ENCODE measurements at regions not wholly inside any gene's neighbourhood (a gene's known extent, or its start where the extent isn't known, plus 50 kb on each side); places are given as distances from the start of the nearest gene placed in this dataset.

- intact Hi-C loops (cut with DNase I; ENCODE audit: low total_unique reads) (no loop called here), in situ Hi-C loops (cut with MboI; ENCODE audit: low sequenced_read_pairs in 4 of 4) (no loop called here)
- DNase-seq (no peak), ATAC-seq (no peak)
- Histone ChIP-seq H3K36me3 (no peaks in the 10 kb centered on the region), H3K9me3 (no peaks in the 10 kb centered on the region), H3K4me3 (no peak overlapping the region), H3K27me3 (no peaks in the 10 kb centered on the region), H3K27ac (no peak overlapping the region), H3K4me1 (no peaks in the 10 kb centered on the region)
- TF ChIP-seq POLR2A (IDR thresholded peaks at IDR 0.05): no peak
- TF ChIP-seq, protein P1, sequence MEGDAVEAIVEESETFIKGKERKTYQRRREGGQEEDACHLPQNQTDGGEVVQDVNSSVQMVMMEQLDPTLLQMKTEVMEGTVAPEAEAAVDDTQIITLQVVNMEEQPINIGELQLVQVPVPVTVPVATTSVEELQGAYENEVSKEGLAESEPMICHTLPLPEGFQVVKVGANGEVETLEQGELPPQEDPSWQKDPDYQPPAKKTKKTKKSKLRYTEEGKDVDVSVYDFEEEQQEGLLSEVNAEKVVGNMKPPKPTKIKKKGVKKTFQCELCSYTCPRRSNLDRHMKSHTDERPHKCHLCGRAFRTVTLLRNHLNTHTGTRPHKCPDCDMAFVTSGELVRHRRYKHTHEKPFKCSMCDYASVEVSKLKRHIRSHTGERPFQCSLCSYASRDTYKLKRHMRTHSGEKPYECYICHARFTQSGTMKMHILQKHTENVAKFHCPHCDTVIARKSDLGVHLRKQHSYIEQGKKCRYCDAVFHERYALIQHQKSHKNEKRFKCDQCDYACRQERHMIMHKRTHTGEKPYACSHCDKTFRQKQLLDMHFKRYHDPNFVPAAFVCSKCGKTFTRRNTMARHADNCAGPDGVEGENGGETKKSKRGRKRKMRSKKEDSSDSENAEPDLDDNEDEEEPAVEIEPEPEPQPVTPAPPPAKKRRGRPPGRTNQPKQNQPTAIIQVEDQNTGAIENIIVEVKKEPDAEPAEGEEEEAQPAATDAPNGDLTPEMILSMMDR (IDR thresholded peaks at IDR 0.05 in 4 of 5, conservative IDR thresholded peaks at IDR 0.05 in 1 of 5): no peak
Observed at GRCh38 chr1:119291611-119292206, 76.9 kb upstream of the HAO2 start.

DNA sequence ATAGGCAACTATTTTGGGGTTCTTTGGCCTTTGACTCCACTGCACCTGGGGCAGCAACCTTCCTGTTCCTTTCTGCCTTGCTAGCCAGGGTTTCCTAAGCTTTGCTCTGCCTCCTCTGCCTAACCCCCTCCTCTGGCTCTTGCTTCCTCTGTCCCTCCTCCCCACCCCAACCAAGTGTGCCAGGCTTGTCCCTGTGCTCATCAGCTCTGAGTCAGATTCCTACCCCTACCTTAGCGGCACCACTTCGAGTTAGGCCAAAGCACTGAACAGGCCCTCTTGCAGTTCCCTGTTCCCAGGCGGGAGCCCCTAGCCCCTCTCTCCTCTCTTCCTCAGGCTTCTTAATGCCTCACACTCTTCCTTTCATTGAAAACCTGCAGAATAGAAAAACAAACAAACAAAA, 74.8 kb upstream of the HAO2 start:
- H3K36me3 ChIP-seq: no peaks in the 10 kb centered on the region
- TF ChIP-seq POLR2A (IDR thresholded peaks at IDR 0.05): no peak
- TF ChIP-seq, protein P1 (IDR thresholded peaks at IDR 0.05 in 4 of 5, conservative IDR thresholded peaks at IDR 0.05 in 1 of 5): no peak
- H3K4me1 ChIP-seq: no peaks in the 10 kb centered on the region
- no peaks in the 10 kb centered on the region for H3K27me3 ChIP-seq
- DNase-seq (no peak), ATAC-seq (no peak)
- H3K4me3 ChIP-seq: no peak overlapping the region
- H3K27ac ChIP-seq: no peak overlapping the region
- in situ Hi-C loops (cut with MboI; ENCODE audit: low sequenced_read_pairs in 4 of 4): no loop called here
- intact Hi-C loops (cut with DNase I; ENCODE audit: low total_unique reads): no loop called here
- no peaks in the 10 kb centered on the region for H3K9me3 ChIP-seq

DNA sequence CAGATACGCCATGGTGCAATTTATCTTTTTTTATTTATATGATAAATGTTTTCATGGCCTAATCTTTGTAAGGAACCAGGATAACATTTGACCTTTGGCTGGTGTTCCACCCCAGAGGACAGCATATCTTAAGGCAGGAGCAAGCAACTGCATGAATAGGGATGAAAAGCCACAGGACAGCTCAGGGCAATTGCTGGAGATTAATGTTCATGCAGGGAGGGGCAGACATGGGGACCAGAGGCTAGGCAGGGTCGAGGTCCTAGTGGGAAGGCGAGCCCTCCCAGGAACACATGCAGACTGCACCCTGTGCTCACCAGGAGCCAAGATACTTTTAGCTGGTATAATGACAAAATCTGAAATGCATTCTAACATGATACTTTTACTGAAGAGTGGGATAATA, 74.4 kb upstream of the HAO2 start:
- intact Hi-C loops (cut with DNase I; ENCODE audit: low total_unique reads): no loop called here
- in situ Hi-C loops (cut with MboI; ENCODE audit: low sequenced_read_pairs in 4 of 4): no loop called here

DNA sequence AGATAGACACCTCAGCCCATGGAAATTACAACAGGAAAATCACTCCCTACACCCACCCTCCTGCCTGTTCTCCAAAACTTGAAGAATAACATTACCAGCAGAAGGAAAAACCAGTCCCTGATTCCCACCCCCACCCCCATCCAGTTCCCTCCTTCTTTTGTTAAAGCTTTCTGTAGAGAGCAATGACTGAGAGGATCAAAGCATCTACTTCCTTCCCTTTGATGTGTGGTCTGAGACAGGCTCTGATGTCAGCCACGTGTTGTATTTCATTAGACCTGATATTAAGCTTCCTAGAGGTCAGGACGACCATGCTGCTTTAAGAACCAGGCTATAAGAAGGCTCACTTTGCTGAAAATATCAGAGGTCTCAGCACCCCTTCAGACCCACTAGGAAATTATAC, 73.9 kb upstream of the HAO2 start:
- Histone ChIP-seq H3K4me3 (no peak overlapping the region), H3K27ac (no peak overlapping the region), H3K27me3 (no peaks in the 10 kb centered on the region), H3K36me3 (no peaks in the 10 kb centered on the region), H3K9me3 (no peaks in the 10 kb centered on the region), H3K4me1 (no peaks in the 10 kb centered on the region)
- TF ChIP-seq POLR2A (IDR thresholded peaks at IDR 0.05): no peak
- TF ChIP-seq, protein P1 (IDR thresholded peaks at IDR 0.05 in 4 of 5, conservative IDR thresholded peaks at IDR 0.05 in 1 of 5): no peak
- DNase-seq (no peak), ATAC-seq (no peak)
- intact Hi-C loops (cut with DNase I; ENCODE audit: low total_unique reads): no loop called here
- in situ Hi-C loops (cut with MboI; ENCODE audit: low sequenced_read_pairs in 4 of 4): no loop called here

More for the DNA sequence above, 74.4 kb upstream of the HAO2 start:
- Histone ChIP-seq H3K36me3 (no peaks in the 10 kb centered on the region), H3K27ac (no peak overlapping the region), H3K4me1 (no peaks in the 10 kb centered on the region), H3K27me3 (no peaks in the 10 kb centered on the region), H3K9me3 (no peaks in the 10 kb centered on the region), H3K4me3 (no peak overlapping the region)
- no peak for TF ChIP-seq POLR2A (IDR thresholded peaks at IDR 0.05)
- TF ChIP-seq, protein P1 (IDR thresholded peaks at IDR 0.05 in 4 of 5, conservative IDR thresholded peaks at IDR 0.05 in 1 of 5): no peak
- DNase-seq (no peak), ATAC-seq (no peak)

All from gastrocnemius medialis (tissue), 4 donors.